H9 (cell line): ENCODE measurements at regions not wholly inside any gene's neighbourhood (a gene's known extent, or its start where the extent isn't known, plus 50 kb on each side); places are given as distances from the start of the nearest gene placed in this dataset.

ENCODE experiments used
- DNase-seq: peaks from one replicate; pipeline ENCODE4 v3.0.0-alpha.2; 2017
- H2AFZ ChIP-seq: one replicate; pipeline ENCODE4 v1.6.1; 2013; ENCODE audit warnings: mild to moderate bottlenecking, low read length, control low read depth, moderate library complexity
- H2AK5ac ChIP-seq: 2 replicates; pipeline ENCODE4 v1.6.1; 2013; ENCODE audit warnings: low read length, control low read depth, mixed read lengths; ENCODE audit not compliant: insufficient read length
- H2BK120ac ChIP-seq: one replicate; pipeline ENCODE4 v1.6.1; 2013; ENCODE audit warnings: low read depth, mild to moderate bottlenecking, low read length, control low read depth, inconsistent platforms; ENCODE audit not compliant: poor library complexity, severe bottlenecking
- H2BK12ac ChIP-seq: 2 replicates; pipeline ENCODE4 v1.6.1; 2013; ENCODE audit warnings: low read length, control low read depth, mixed read lengths, low read depth; ENCODE audit not compliant: insufficient read length
- H2BK15ac ChIP-seq: 2 replicates; pipeline ENCODE4 v1.6.1; 2013; ENCODE audit warnings: low read depth, low read length, control low read depth
- H2BK20ac ChIP-seq: one replicate; pipeline ENCODE4 v1.6.1; 2013; ENCODE audit warnings: low read depth, mild to moderate bottlenecking, low read length, control low read depth, inconsistent platforms; ENCODE audit not compliant: poor library complexity, severe bottlenecking
- H2BK5ac ChIP-seq: 2 replicates; pipeline ENCODE4 v1.6.1; 2013; ENCODE audit warnings: low read length, control low read depth, mixed read lengths; ENCODE audit not compliant: insufficient read length
- H3K14ac ChIP-seq: 2 replicates; pipeline ENCODE4 v1.6.1; 2013; ENCODE audit warnings: low read length, control low read depth; ENCODE audit not compliant: insufficient read depth
- H3K18ac ChIP-seq: 2 replicates; pipeline ENCODE4 v1.6.1; 2013; ENCODE audit warnings: low read depth, mild to moderate bottlenecking, mixed read lengths, low read length, control low read depth; ENCODE audit not compliant: insufficient read length
- H3K23ac ChIP-seq: 2 replicates; pipeline ENCODE4 v1.6.1; 2013; ENCODE audit warnings: low read length, control low read depth, mixed read lengths, low read depth; ENCODE audit not compliant: insufficient read length
- H3K23me2 ChIP-seq: 2 replicates; pipeline ENCODE4 v1.6.1; 2013; ENCODE audit warnings: low read depth, mild to moderate bottlenecking, mixed read lengths, low read length, control low read depth; ENCODE audit not compliant: insufficient read length, poor library complexity, severe bottlenecking
- H3K27ac ChIP-seq: 2 replicates; pipeline ENCODE4 v1.5.1; 2013; ENCODE audit warnings: low read length, control low read depth, mixed read lengths, low read depth; ENCODE audit not compliant: insufficient read length
- H3K27me3 ChIP-seq: 2 replicates; pipeline ENCODE4 v1.6.1; 2013; ENCODE audit warnings: low read length, control low read depth, inconsistent platforms; ENCODE audit not compliant: insufficient read depth
- H3K4ac ChIP-seq: 2 replicates; pipeline ENCODE4 v1.6.1; 2013; ENCODE audit warnings: low read depth, mild to moderate bottlenecking, control low read depth, inconsistent platforms, low read length, moderate library complexity
- H3K4me1 ChIP-seq: 2 replicates; pipeline ENCODE4 v1.6.1; 2013; ENCODE audit warnings: low read length, control low read depth, inconsistent platforms; ENCODE audit not compliant: insufficient read depth
- H3K4me2 ChIP-seq: 2 replicates; pipeline ENCODE4 v1.6.1; 2013; ENCODE audit warnings: low read length, control low read depth, mixed read lengths; ENCODE audit not compliant: insufficient read length, insufficient read depth
- H3K56ac ChIP-seq: 2 replicates; pipeline ENCODE4 v1.6.1; 2013; ENCODE audit warnings: low read depth, mild to moderate bottlenecking, mixed read lengths, low read length, control low read depth; ENCODE audit not compliant: insufficient read length
- H3K79me1 ChIP-seq: 2 replicates; pipeline ENCODE4 v1.6.1; 2013; ENCODE audit warnings: low read depth, mild to moderate bottlenecking, moderate library complexity, low read length, control low read depth, inconsistent platforms; ENCODE audit not compliant: insufficient read depth, poor library complexity, severe bottlenecking
- H3K79me2 ChIP-seq: 2 replicates; pipeline ENCODE4 v1.6.1; 2013; ENCODE audit warnings: low read length, control low read depth, inconsistent platforms; ENCODE audit not compliant: insufficient read depth
- H3K9ac ChIP-seq: 2 replicates; pipeline ENCODE4 v1.6.1; 2013; ENCODE audit warnings: low read length, control low read depth, mixed read lengths; ENCODE audit not compliant: insufficient read length; ENCODE audit errors: extremely low read depth
- H3K9me3 ChIP-seq: one replicate; pipeline ENCODE4 v1.6.1; 2013; ENCODE audit warnings: low read depth, low read length, inconsistent platforms; ENCODE audit not compliant: control insufficient read depth
- H3T11ph ChIP-seq: one replicate; pipeline ENCODE4 v1.6.1; 2013; ENCODE audit warnings: mild to moderate bottlenecking, low read length, control low read depth, inconsistent platforms
- H4K20me1 ChIP-seq: one replicate; pipeline ENCODE4 v1.6.1; 2013; ENCODE audit not compliant: control insufficient read depth, insufficient read length, insufficient read depth
- H4K5ac ChIP-seq: 2 replicates; pipeline ENCODE4 v1.6.1; 2013; ENCODE audit warnings: low read depth, mild to moderate bottlenecking, mixed read lengths, low read length, control low read depth; ENCODE audit not compliant: insufficient read length
- H4K8ac ChIP-seq: replicated peaks from 2 replicates; pipeline ENCODE4 v1.6.1; 2013; ENCODE audit warnings: low read length, control low read depth, mixed read lengths, low read depth; ENCODE audit not compliant: insufficient read length
- H4K91ac ChIP-seq: 2 replicates; pipeline ENCODE4 v1.6.1; 2013; ENCODE audit warnings: low read depth, mild to moderate bottlenecking, moderate library complexity, mixed read lengths, low read length, control low read depth; ENCODE audit not compliant: insufficient read length
- H3K27ac Mint-ChIP-seq, 3 experiments: 2 replicates in 2 of 3; 3 replicates in 1 of 3; pipeline ENCODE4 v1.8.0; 2020 to 2021; ENCODE audit warnings: mixed read lengths in 3 of 3, mild to moderate bottlenecking in 1 of 3, moderate library complexity in 1 of 3
- H3K27me3 Mint-ChIP-seq: 2 replicates; pipeline ENCODE4 v1.8.0; 2021; ENCODE audit warnings: low read depth, mild to moderate bottlenecking, moderate library complexity, mixed read lengths
- H3K36me3 Mint-ChIP-seq, 3 experiments: 2 replicates in 2 of 3; 3 replicates in 1 of 3; pipeline ENCODE4 v1.8.0; 2020 to 2021; ENCODE audit warnings: low read depth in 3 of 3, mixed read lengths in 3 of 3; ENCODE audit not compliant: insufficient read depth in 1 of 3
- H3K4me1 Mint-ChIP-seq, 2 experiments: 2 replicates each; pipeline ENCODE4 v1.8.0; 2020; ENCODE audit warnings: mixed read lengths in 2 of 2
- H3K4me3 Mint-ChIP-seq, 2 experiments: 2 replicates in 1 of 2; 3 replicates in 1 of 2; pipeline ENCODE4 v1.8.0; 2020 to 2021; ENCODE audit warnings: mild to moderate bottlenecking in 2 of 2, mixed read lengths in 2 of 2, moderate library complexity in 1 of 2
- H3K9me3 Mint-ChIP-seq, 2 experiments: 2 replicates in 1 of 2; 3 replicates in 1 of 2; pipeline ENCODE4 v1.8.0; 2020; ENCODE audit warnings: mild to moderate bottlenecking in 2 of 2, mixed read lengths in 2 of 2, moderate library complexity in 1 of 2
- WGBS: extraction: QIAGEN DNeasy Blood & Tissue Kit; methylation state at CpG from one replicate; pipeline ENCODE4 v1.1.7; 2013; ENCODE audit warnings: missing lambda C conversion rate, low lambda C conversion rate, mixed read lengths; ENCODE audit not compliant: insufficient read length; ENCODE audit errors: extremely low coverage; 5-methylcytosine and 5-hydroxymethylcytosine counted together
- TF ChIP-seq, protein P1 (sequence below): fragments of 200-600 bp; sonication (generic); conservative IDR thresholded peaks from 3 replicates; pipeline ENCODE4 v1.8.0; 2021; ENCODE audit warnings: antibody characterized with exemption, mild to moderate bottlenecking

- Histone ChIP-seq H4K5ac (no peak overlapping the region), H3K4me2 (no peak overlapping the region), H2BK20ac (no peak overlapping the region), H2AK5ac (no peak overlapping the region), H3K18ac (no peak overlapping the region), H4K8ac (no peak overlapping the region), H3K23me2 (no peaks in the 10 kb centered on the region), H2BK15ac (no peak overlapping the region), H3K4me1 (no peaks in the 10 kb centered on the region; the same call in 1 of the 2 replicates), H2BK12ac (no peak overlapping the region), H3K79me2 (no peaks in the 10 kb centered on the region), H2AFZ (peak overlapping the region; percentile 22), H3K9ac (no peak overlapping the region), H2BK5ac (no peak overlapping the region), H3K4ac (no peak overlapping the region), H3K9me3 (no peaks in the 10 kb centered on the region), H4K20me1 (no peaks in the 10 kb centered on the region), H3K79me1 (no peaks in the 10 kb centered on the region), H3K27ac (no peak overlapping the region), H3K14ac (no peak overlapping the region), H4K91ac (no peak overlapping the region), H3K23ac (no peak overlapping the region), H3K27me3 (no peaks in the 10 kb centered on the region), H3T11ph (no peak overlapping the region), H3K56ac (no peak overlapping the region), H2BK120ac (no peak overlapping the region)
- Mint-ChIP-seq H3K36me3 (no peaks in the 10 kb centered on the region), H3K4me1 (peaks cover 14 to 17% of the 10 kb centered on the region in 2 experiments), H3K4me3 (no peak overlapping the region), H3K9me3 (no peaks in the 10 kb centered on the region), H3K27me3 (no peaks in the 10 kb centered on the region), H3K27ac (peak overlapping the region in 1 of 3 experiments; percentile 65; a peak in 2 of 7 replicates)
- TF ChIP-seq, protein P1, sequence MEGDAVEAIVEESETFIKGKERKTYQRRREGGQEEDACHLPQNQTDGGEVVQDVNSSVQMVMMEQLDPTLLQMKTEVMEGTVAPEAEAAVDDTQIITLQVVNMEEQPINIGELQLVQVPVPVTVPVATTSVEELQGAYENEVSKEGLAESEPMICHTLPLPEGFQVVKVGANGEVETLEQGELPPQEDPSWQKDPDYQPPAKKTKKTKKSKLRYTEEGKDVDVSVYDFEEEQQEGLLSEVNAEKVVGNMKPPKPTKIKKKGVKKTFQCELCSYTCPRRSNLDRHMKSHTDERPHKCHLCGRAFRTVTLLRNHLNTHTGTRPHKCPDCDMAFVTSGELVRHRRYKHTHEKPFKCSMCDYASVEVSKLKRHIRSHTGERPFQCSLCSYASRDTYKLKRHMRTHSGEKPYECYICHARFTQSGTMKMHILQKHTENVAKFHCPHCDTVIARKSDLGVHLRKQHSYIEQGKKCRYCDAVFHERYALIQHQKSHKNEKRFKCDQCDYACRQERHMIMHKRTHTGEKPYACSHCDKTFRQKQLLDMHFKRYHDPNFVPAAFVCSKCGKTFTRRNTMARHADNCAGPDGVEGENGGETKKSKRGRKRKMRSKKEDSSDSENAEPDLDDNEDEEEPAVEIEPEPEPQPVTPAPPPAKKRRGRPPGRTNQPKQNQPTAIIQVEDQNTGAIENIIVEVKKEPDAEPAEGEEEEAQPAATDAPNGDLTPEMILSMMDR: no peak
- no CpG with 5 or more reads among the region's 2 CpGs for WGBS
- DNase-seq: no peak
These were observed 359.0 kb downstream of the BTG1 start for GRCh38 chr12:91786499-91787272.
